Body of pancreas (tissue), 4 donors: ENCODE measurements at regions not wholly inside any gene's neighbourhood (a gene's known extent, or its start where the extent isn't known, plus 50 kb on each side); places are given as distances from the start of the nearest gene placed in this dataset.

Source experiments
- CTCF ChIP-seq, 7 experiments: fragments of 450-650 bp in 4 of 7; fragments of 200-600 bp in 3 of 7; sonication (generic) in 3 of 7; IDR thresholded peaks; one replicate each; pipeline ENCODE4 v1.5.1; 2016 to 2019; ENCODE audit warnings: antibody characterized with exemption in 7 of 7
- POLR2A ChIP-seq, 3 donors: fragments of 450-650 bp; IDR thresholded peaks; one replicate each; pipeline ENCODE4 v1.6.1; 2016; ENCODE audit warnings: antibody characterized with exemption in 3 of 3, mild to moderate bottlenecking in 2 of 3

GRCh38 chr4:124044867-124045266 is 648.3 kb downstream of the SPRY1 start:
- TF ChIP-seq POLR2A (IDR thresholded peaks at IDR 0.05) = no peak
- TF ChIP-seq CTCF (IDR thresholded peaks at IDR 0.05) = no peak
